Activated CD8-positive, alpha-beta T cell treated with anti-CD3 and anti-CD28 coated beads for 36 hours (primary cell): ENCODE measurements at regions not wholly inside any gene's neighbourhood (a gene's known extent, or its start where the extent isn't known, plus 50 kb on each side); places are given as distances from the start of the nearest gene placed in this dataset.

ENCODE experiments used
- ATAC-seq: fragments of 200-7000 bp; cut with Tn5 transposase; one replicate; pipeline ENCODE4 v1.10.0; 2021; ENCODE audit warnings: mild to moderate bottlenecking, moderate library complexity
- CTCF ChIA-PET: fragments of 350-600 bp; sonication (Branson Sonifier 250); formaldehyde crosslinking; loops from one replicate; lab custom pipeline; 2021; ENCODE audit warnings: antibody characterized with exemption; lab: Charles Lee
- POLR2A ChIA-PET: fragments of 350-600 bp; sonication (Branson Sonifier 250); formaldehyde crosslinking; loops from one replicate; lab custom pipeline; 2021; ENCODE audit warnings: antibody characterized with exemption; lab: Charles Lee
- DNase-seq: peaks from one replicate; pipeline ENCODE4 v3.0.0-alpha.2; 2020
- H3K27ac Mint-ChIP-seq: one replicate; pipeline ENCODE4 v1.8.0; 2021; ENCODE audit warnings: mild to moderate bottlenecking, mixed read lengths
- H3K27me3 Mint-ChIP-seq: one replicate; pipeline ENCODE4 v1.8.0; 2021; ENCODE audit warnings: mixed read lengths
- H3K36me3 Mint-ChIP-seq: one replicate; pipeline ENCODE4 v1.8.0; 2021; ENCODE audit warnings: low read depth, mixed read lengths
- H3K4me1 Mint-ChIP-seq: one replicate; pipeline ENCODE4 v1.8.0; 2021; ENCODE audit warnings: low read depth, mixed read lengths
- H3K4me3 Mint-ChIP-seq: one replicate; pipeline ENCODE4 v1.8.0; 2021; ENCODE audit warnings: mild to moderate bottlenecking, moderate library complexity, mixed read lengths
- H3K9me3 Mint-ChIP-seq: one replicate; pipeline ENCODE4 v1.8.0; 2021; ENCODE audit warnings: mixed read lengths
- CTCF ChIP-seq: fragments of 200-600 bp; IDR thresholded peaks from one replicate; pipeline ENCODE4 v1.8.0; 2022; ENCODE audit warnings: antibody characterized with exemption, mild to moderate bottlenecking
- intact Hi-C: fragments of 100-400 bp; cut with micrococcal nuclease; formaldehyde crosslinking; loops from one replicate; pipeline ENCODE4 v1.10.0; 2022

GRCh38 chr5:106367281-106367680 is 1303.5 kb downstream of the EFNA5 start:
- intact Hi-C loops, result no loop called here
- CTCF ChIA-PET, result no interaction called here
- Mint-ChIP-seq H3K4me1 (no peaks in the 10 kb centered on the region), H3K27me3 (no peaks in the 10 kb centered on the region), H3K9me3 (peaks cover 17% of the 10 kb centered on the region), H3K27ac (no peak overlapping the region), H3K36me3 (no peaks in the 10 kb centered on the region), H3K4me3 (no peak overlapping the region)
- POLR2A ChIA-PET, result no interaction called here
- DNase-seq (no peak), ATAC-seq (no peak)
- TF ChIP-seq CTCF, result no peak

- Mint-ChIP-seq H3K36me3 (no peaks in the 10 kb centered on the region), H3K9me3 (peaks cover 13% of the 10 kb centered on the region), H3K27ac (no peak overlapping the region), H3K4me3 (no peak overlapping the region), H3K4me1 (no peaks in the 10 kb centered on the region), H3K27me3 (no peaks in the 10 kb centered on the region)
- ChIA-PET POLR2A (no interaction called here), CTCF (no interaction called here)
- intact Hi-C loops, result no loop called here
- no peak for TF ChIP-seq CTCF
- ATAC-seq, result no peak
- no peak for DNase-seq
Observed at GRCh38 chr5:106363578-106363977, 1307.2 kb downstream of the EFNA5 start.

GRCh38 chr5:106361905-106362304 is 1308.8 kb downstream of the EFNA5 start:
- ChIA-PET CTCF (no interaction called here), POLR2A (no interaction called here)
- intact Hi-C loops, result no loop called here
- no peak for DNase-seq
- no peaks in the 10 kb centered on the region for H3K27me3 Mint-ChIP-seq
- peaks cover 10% of the 10 kb centered on the region for H3K9me3 Mint-ChIP-seq
- no peak for ATAC-seq
- no peak overlapping the region for H3K27ac Mint-ChIP-seq
- no peaks in the 10 kb centered on the region for H3K4me1 Mint-ChIP-seq
- H3K36me3 Mint-ChIP-seq, result no peaks in the 10 kb centered on the region
- no peak overlapping the region for H3K4me3 Mint-ChIP-seq
- TF ChIP-seq CTCF, result no peak

GRCh38 chr5:106331415-106331814 is 1339.3 kb downstream of the EFNA5 start:
- Mint-ChIP-seq H3K36me3 (no peaks in the 10 kb centered on the region), H3K4me1 (no peaks in the 10 kb centered on the region), H3K4me3 (no peak overlapping the region), H3K9me3 (peaks cover 4% of the 10 kb centered on the region), H3K27me3 (no peaks in the 10 kb centered on the region), H3K27ac (no peak overlapping the region)
- intact Hi-C loops, result no loop called here
- ChIA-PET POLR2A (no interaction called here), CTCF (no interaction called here)
- DNase-seq (no peak), ATAC-seq (no peak)
- no peak for TF ChIP-seq CTCF

DNA sequence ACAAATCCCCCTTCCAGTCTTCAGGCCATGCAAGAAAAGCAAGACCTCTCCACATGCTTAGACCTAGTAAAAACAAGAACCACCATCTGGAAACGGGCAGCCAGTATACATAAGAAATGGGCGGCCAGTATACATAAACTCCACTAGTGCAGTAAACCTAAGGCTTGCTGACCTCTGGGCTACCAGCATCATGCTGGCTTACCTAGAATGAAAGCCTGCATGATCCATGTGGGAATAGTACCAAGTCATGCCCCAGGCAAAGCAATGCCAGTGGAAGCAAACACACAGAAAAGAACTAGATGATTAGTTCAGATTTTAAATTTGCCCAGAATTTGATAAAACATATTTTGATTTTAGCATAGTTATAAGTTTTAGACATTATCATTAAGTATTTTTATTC is 1346.4 kb downstream of the EFNA5 start:
- ChIA-PET POLR2A (no interaction called here), CTCF (no interaction called here)
- H3K36me3 Mint-ChIP-seq, result no peaks in the 10 kb centered on the region

More for the DNA sequence above, 1346.4 kb downstream of the EFNA5 start:
- no peaks in the 10 kb centered on the region for H3K27me3 Mint-ChIP-seq
- no peak overlapping the region for H3K27ac Mint-ChIP-seq
- no peaks in the 10 kb centered on the region for H3K4me1 Mint-ChIP-seq
- no peak for TF ChIP-seq CTCF
- ATAC-seq, result no peak
- DNase-seq, result no peak
- intact Hi-C loops, result no loop called here
- H3K4me3 Mint-ChIP-seq, result no peak overlapping the region
- H3K9me3 Mint-ChIP-seq, result peaks cover 3% of the 10 kb centered on the region
